IPS-NIHi11 (cell line): ENCODE measurements at regions not wholly inside any gene's neighbourhood (a gene's known extent, or its start where the extent isn't known, plus 50 kb on each side); places are given as distances from the start of the nearest gene placed in this dataset.

Experiments
- DNase-seq: peaks from one replicate; pipeline ENCODE4 v3.0.0; 2012; ENCODE audit warnings: mixed read lengths, low spot score

DNA sequence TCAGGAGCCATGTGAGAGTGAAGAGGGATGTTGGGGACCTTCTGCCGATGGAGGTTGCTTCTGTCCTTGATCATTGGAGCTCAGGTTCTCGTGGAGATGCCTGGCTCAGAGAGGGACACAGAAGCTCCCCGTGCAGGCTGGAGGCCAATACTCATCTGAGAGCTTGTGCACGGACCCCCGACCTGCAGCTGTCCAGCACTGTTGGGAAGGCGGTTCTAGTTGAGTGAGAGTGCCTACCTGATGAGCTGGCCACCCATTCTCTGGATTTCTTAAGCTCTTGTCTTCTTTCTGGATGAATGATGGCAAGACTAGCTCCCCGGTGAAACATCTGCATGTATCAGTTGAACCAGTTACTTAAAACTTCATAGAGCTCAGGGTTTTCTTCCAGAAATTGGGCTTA lies 247.6 kb upstream of the MKI67 start:
- DNase-seq: no peak

DNA sequence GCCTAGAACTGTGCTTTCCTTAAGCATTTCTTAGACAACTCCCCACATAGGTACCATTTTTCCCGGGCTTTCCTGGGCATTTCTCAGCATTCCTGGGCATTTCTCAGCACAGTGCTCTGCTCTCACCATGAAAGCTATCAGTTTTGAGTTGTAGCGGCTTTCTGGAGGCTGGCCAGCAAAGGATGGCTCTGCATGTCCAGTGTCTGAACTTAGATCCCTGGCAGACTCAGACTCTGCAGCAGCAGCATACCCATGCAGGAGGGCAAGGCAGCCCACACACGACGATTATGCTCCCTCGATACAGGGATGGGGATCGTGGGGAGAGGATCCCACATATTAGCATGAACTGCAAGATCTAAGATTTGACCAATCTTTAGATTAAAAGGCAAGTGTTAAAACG lies 248.9 kb upstream of the MKI67 start:
- DNase-seq: no peak

DNA sequence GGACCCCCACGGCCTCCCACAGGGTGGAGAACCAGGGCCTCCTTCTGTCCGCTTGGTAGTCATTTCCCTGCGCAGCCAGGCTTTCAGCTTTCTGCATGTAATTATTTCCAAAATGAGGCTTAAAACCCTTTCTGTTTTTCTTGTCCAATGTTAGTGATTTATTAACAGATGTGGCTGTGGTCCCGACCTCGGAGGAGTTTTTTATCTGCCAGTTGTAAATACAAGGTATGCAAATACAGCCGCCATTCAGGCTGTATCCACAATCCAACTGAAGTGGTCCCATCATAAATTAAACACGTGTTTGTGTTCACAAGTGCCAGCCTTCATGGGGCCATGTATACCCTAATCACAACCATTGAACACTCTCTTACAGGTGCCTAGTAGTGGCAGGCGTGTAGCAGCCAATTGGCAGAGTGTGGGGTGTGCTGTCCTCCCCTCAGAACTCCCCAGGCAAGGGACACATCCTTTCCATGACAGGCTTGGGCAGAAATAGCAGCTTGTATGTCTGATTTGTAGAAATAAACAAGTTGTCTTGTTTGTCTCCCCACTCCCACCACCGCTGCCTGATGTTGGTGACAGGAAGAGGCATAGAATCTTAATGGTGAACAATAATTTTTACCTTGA lies 251.3 kb upstream of the MKI67 start:
- no peak for DNase-seq

- DNase-seq: no peak
These were observed 251.8 kb upstream of the MKI67 start for GRCh38 chr10:128377988-128378387.

DNA sequence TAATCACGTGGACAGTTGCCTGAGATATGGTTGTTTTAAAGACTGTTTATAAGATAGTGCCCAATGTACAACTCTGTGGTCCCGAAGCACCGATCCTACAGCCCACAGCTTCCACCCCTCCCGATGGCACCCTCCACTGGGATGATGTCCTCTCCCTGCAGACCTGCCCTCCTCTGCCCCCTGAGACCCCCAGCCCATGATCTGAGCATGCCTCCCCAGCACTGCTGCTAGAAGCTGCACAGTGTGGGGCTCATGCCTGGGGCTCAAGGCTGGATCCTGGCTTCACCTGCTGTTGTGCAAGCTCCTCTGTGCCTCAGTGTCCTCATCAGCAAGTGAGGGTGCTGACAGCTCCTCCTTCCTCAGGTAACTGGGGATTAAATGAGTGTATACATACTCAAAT lies 254.7 kb upstream of the MKI67 start:
- no peak for DNase-seq

DNA sequence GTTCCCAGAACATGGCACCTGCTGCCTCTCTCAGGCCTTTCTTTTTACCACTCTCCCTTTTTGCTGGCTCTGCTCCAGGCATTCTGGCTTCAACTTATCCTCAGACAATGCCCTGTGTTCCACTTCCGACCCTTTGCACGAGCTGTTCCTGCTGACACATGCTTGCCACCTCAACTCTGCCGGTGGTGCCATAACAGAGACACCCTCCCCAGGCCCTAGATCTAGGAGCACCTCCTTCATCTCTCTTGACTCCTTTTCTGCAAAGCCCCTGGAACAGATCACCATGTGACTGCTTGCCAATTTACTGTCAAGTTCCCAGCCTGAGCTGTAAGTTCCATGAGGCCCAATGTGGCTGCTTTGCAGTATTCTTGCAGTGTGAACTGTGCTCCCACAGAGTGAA lies 256.0 kb upstream of the MKI67 start:
- DNase-seq: no peak

- no peak for DNase-seq
These were observed 258.6 kb upstream of the MKI67 start for GRCh38 chr10:128384831-128385230.

DNA sequence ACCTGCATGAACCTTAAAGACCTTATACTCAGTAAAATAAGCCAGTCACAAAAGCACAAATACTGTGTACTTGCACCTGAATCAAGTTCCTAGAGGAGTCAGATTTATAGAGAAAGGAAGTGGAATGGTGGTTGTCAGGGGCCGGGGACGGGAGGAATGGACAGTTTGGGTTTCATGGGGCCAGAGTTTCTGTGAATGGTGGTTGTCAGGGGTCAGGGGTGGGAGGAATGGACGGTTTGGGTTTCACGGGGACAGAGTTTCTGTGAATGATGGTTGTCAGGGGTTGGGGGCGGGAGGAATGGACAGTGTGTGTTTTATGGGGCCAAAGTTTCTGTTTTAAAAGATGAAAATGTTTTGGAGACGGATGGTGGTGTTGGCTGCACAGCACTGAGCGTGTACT lies 260.0 kb upstream of the MKI67 start:
- no peak for DNase-seq

GRCh38 chr10:128386816-128387604 lies 260.8 kb upstream of the MKI67 start:
- no peak for DNase-seq

- DNase-seq: no peak
These were observed 264.4 kb upstream of the MKI67 start for GRCh38 chr10:128390596-128390995.

DNA sequence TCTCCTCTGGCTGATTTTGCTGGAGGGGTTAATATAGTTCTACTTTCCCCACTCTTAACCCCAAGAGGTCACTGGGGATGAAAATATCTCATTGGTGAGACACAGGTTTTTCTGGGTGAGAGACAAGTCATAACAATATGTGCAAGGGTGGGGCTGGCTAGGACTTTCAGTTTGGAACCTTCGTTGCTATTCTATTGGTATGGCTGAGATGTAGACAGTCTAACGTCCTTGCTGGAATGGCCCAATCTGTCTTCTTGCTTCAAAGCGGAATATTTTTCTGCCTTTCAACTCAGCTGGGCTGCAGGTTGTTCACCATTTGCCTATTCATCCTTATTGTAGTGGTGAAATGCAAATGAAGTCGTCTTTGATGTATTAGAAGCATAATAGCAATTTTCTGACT lies 267.3 kb upstream of the MKI67 start:
- DNase-seq: no peak

GRCh38 chr10:128398118-128398517 lies 271.9 kb upstream of the MKI67 start:
- no peak for DNase-seq

- no peak for DNase-seq
These were observed 272.8 kb upstream of the MKI67 start for GRCh38 chr10:128398999-128399398.

GRCh38 chr10:128400564-128400963 lies 274.3 kb upstream of the MKI67 start:
- DNase-seq: no peak

DNA sequence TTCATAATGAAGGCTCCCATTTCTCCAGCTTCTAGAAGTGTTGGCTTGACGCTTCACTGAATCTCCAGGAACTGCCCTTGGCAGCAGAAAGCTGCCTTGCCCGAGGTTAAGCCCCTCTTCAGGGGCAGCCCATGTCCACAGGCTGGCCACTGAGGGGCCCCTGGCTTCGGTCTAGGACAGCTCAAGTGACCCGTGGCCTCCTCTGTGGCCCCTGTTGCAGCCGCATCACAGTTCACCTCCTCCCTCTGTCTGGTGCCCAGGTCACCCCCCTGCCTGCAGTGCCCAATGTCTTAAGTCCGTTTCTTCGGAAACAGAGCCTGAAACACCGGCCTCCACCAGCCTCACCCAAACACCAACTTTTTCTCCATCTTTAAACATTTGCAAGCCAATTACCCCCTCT lies 279.2 kb upstream of the MKI67 start:
- DNase-seq: no peak

DNA sequence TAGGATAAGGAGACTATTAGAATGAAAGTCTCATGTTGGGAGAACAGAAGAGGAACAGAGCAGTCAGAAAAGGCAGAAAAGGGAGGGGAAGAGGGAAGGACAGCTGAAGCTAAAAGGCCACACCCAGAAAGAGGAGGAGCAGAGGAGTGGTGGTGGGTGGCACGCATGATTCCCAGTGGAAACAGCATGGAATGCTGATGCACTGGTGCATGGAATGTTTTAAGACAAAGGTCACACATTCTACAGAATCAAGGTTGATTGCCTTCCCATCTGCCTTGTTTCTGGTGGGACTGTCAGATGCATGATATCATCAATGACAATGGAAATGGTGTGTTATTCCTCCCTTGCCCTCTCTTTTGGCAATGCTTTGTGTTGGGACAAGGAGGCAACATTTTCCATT lies 285.4 kb upstream of the MKI67 start:
- DNase-seq: no peak

- DNase-seq: no peak
These were observed 288.3 kb upstream of the MKI67 start for GRCh38 chr10:128414568-128414967.

GRCh38 chr10:128416231-128416630 lies 290.0 kb upstream of the MKI67 start:
- no peak for DNase-seq

DNA sequence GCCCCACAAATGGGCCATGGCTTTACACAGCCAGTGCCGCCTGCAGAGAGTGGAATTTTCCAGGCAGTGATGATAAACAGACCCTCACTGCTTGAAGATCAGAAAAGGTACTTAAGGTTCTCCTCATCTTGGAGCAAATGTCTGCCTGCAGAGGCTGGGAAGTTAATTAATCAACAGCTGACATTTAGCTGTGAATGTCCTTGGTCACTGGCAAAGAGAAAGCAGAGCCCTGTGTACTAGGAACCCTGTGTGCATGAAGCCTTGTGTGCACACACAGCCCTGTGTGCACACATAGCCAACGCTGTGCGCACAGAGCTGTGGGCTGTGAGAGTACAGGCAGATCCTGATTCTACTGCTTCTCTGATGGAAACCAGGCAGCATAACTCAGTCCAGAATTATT lies 291.6 kb upstream of the MKI67 start:
- DNase-seq: no peak

GRCh38 chr10:128418819-128419218 lies 292.6 kb upstream of the MKI67 start:
- no peak for DNase-seq

DNA sequence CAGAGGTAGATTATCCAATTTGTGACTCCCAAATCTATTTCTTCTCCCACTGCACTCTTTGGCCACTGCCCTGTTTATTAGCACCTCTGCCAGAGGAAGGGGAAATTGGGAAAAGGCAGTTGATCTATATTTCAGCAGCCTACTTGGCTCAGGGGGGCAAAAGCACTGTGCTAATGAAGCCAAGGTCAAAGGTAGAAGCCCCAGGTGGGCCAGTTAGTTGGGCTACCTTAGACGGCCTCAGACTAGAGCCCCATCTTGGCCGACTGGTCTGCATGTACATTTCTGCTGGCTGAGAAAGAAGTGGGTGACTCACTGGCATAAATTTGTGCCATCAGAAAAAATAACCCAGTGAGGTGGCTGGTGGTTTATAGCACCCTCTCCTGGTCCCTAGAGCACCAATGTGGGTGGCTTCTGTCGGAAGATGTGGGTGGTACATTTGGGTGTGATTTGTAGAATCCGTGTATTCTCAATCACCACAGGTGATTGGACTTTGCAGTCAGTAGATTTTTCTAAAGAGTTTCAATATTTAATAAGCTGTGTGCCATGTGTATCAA lies 293.3 kb upstream of the MKI67 start:
- no peak for DNase-seq

- DNase-seq: no peak
These were observed 294.4 kb upstream of the MKI67 start for GRCh38 chr10:128420623-128421022.

DNA sequence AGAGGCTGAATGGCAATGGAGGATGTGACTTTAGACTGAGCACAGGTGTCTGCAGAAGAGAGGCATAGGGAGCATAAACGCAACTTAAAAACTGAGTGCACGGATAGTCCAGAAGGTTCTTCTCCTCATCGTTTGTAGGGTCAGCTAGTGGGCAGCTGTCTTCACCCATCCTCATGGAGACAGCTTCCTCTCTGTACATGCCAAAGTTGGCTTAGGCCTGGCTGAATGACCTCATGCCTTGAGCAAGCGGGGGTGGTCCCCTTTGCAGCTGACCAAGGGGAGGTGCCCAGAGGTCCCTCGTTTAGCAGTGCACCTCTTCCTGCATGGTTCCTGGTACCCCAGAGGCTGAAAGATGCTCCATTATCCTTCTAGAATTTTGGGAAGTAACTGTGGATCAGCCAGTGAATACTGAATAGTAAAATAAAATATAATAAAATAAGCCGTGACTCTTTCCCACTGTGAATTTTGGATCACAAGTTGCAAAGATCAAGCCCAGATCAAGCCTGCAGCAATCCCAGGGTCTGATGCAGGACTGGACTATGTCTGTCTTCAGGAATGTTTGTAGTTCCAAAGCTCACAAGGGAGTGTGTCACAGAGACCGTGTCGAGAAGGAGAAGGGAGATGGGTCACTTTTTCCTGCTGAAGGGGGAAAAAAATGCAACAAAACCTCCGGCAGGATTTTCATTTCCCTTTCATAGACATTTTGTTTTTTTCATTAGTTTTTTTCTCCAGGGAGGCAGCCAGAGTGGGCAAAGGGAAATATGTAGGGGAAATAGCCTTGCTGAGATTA lies 295.3 kb upstream of the MKI67 start:
- DNase-seq: no peak
